HG03571 (cell line): ENCODE measurements at regions not wholly inside any gene's neighbourhood (a gene's known extent, or its start where the extent isn't known, plus 50 kb on each side); places are given as distances from the start of the nearest gene placed in this dataset.
"Not testable (repeated sequence)": the region's sequence is repeated elsewhere in the genome, so short reads cannot be mapped to it uniquely, and the experiment has no call there.

Experiments used
- ATAC-seq: cut with Tn5 transposase; IDR thresholded peaks from one replicate; pipeline ENCODE4 v1.9.1; 2021; ENCODE audit not compliant: unreplicated experiment

DNA sequence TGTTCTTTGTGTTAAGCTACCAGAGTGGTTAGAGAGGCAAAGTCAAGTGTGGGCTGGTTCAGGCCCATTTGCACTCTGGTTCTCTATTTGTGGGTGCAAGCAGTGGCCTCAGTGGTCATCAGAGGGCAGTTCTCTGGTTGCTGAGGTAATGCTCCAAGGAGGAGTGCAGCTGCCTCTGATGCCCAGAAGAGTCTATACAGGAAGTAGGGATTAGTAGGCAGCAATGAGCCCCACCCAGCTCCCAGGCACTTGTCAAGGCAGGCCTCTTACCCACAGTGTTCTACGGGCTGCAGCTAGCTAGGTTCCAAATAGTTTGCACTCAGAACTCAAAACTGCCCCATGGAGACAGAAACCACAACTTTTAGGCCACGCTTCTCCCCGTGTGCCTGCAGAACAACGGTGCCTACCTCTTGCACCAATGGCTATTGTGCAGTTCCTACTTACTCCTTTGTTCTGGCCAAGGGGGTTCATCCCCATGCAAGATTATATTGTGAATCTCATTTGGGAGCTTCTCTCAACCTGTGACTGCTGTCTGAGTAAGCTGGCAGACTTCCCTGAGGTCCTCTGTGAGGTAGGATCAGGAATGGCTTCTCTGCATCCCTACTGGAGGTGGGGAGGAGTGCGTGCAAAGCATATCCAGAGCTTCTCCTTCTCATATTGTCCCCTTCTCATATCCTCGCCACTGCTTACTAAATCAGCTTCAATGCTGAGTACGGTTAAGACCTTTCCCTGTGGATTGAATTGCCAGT is 410.3 kb upstream of the LMO3 start:
- no peak for ATAC-seq

GRCh38 chr12:17015501-17015900 is 409.5 kb upstream of the LMO3 start:
- ATAC-seq: no peak

- ATAC-seq: not testable (repeated sequence)
Measured at GRCh38 chr12:17007442-17008040, 401.6 kb upstream of the LMO3 start.

- ATAC-seq: not testable (repeated sequence)
Measured at GRCh38 chr12:16998538-16998937, 392.6 kb upstream of the LMO3 start.

- ATAC-seq: no peak
Measured at GRCh38 chr12:16984484-16984883, 378.5 kb upstream of the LMO3 start.

- ATAC-seq: no peak
Measured at GRCh38 chr12:16972923-16973770, 367.2 kb upstream of the LMO3 start.

GRCh38 chr12:16962889-16963288 is 356.9 kb upstream of the LMO3 start:
- ATAC-seq: no peak

GRCh38 chr12:16955083-16955657 is 349.2 kb upstream of the LMO3 start:
- no peak for ATAC-seq

- no peak for ATAC-seq
Measured at GRCh38 chr12:16949871-16950667, 344.1 kb upstream of the LMO3 start.

- ATAC-seq: no peak
Measured at GRCh38 chr12:16949371-16949770, 343.4 kb upstream of the LMO3 start.

- ATAC-seq: no peak
Measured at GRCh38 chr12:16946704-16947103, 340.7 kb upstream of the LMO3 start.

DNA sequence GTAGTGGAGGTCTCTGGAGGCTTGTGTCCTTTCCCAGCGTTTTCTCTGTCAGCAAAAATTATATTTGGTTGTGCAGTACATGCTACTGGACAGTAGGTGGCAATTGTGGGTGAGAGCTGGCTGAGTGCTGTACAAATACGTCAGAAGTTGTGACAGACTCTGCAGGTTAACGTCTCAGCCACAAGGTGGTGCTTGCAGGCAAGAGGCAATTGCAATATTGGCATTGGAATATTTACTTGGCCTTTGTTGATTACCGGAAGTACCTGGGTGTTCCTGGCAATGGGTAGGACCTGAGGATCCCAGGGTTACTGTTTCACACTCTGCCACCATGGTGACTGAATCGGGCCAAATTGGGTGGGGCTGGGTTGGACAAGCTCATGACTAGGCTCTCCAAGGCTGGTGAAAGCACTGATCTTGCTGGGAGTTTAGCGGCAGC is 333.9 kb upstream of the LMO3 start:
- peak; percentile 90 for ATAC-seq

- ATAC-seq: no peak
Measured at GRCh38 chr12:16927259-16927658, 321.3 kb upstream of the LMO3 start.

- no peak for ATAC-seq
Measured at GRCh38 chr12:16920451-16920850, 314.5 kb upstream of the LMO3 start.

DNA sequence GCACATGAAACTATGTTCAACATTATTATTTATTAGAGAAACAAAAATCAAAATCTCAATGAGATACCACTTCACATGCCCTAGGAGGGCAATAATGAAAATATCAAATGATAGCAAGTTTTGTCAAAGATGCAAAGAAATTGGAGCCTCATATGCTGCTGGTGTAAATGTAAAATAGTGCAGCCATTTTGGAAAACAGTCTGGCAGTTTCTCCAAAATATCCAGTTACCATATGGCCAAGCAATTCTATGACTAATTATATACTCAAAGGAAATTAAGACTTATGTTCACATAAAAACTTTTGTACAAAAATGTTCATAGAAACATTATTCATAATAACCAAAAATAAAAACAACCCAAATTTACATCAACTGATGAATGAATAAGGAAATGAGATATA is 313.6 kb upstream of the LMO3 start:
- ATAC-seq: no peak

DNA sequence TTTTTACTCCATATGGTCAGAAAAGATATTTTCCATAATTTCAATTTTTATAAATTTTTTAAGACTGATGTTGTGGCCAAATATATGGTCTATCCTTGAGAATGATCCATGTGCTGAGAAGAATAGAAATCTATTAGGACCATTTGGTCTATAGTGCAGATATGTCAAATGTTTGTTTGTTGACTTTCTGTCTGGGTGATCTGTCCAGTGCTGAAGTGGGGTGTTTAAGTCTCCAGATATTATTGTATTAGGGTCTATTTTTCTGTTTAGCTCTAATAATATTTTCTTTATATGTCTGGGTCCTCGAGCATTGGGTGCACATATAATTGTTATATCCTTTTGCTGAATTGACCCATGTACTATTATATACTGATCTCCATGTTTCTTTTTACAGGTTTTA is 308.9 kb upstream of the LMO3 start:
- no peak for ATAC-seq

DNA sequence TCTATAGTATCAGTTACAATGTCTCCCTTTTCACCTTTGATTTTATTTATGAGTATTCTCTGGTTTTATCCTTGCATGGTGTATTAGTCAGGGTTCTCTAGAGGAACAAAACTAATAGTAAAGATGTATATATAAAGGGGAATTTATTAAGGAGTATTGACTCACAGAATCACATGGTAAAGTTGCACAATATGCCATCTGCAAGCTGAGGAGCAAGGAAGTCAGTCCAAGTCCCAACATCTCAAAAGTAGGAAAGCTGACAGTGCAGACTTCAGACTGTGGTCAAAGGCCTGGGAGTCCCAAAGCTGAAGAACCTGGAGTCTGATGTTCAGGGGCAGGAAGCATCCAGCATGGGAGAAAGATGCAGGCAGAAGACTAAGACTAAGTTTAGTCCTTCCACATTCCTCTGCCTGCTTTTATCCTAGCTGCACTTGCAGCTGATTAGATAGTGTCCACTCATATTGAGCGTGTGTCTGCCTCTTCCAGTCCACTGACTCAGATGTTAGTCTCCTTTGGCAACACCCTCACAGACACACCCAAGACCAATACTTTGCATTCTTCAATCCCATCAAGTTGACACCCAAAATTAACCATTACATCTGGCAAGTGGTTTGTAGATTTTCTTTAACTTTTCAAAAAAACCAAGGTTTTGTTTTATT is 308.0 kb upstream of the LMO3 start:
- ATAC-seq: no peak

GRCh38 chr12:16901946-16902345 is 296.0 kb upstream of the LMO3 start:
- no peak for ATAC-seq

- no peak for ATAC-seq
Measured at GRCh38 chr12:16893426-16893825, 287.5 kb upstream of the LMO3 start.

- no peak for ATAC-seq
Measured at GRCh38 chr12:16891673-16892072, 285.7 kb upstream of the LMO3 start.
